ENCODE measurements at regions not wholly inside any gene's neighbourhood (a gene's known extent, or its start where the extent isn't known, plus 50 kb on each side); places are given as distances from the start of the nearest gene placed in this dataset.

DNA sequence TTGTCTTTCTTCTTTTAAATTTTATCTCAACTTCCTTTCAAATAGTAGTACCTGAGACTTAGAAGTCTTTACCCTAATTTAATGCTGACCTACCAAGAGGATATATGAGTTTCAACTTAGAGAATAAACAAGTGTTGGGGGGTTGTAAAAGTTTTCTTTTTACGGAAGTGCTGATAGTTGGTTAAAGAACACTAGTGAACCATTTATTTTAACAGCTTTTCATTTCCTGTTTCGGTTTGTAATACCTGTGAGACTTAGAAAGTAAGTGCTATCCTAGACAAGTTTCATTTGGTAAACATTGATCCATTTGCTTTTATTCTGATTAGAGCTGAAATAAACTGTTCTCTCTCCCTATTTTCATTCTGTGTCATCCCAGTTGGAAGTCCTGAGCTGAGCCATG is 683.1 kb upstream of the SORCS1 start:
- TF ChIP-seq, protein P1, sequence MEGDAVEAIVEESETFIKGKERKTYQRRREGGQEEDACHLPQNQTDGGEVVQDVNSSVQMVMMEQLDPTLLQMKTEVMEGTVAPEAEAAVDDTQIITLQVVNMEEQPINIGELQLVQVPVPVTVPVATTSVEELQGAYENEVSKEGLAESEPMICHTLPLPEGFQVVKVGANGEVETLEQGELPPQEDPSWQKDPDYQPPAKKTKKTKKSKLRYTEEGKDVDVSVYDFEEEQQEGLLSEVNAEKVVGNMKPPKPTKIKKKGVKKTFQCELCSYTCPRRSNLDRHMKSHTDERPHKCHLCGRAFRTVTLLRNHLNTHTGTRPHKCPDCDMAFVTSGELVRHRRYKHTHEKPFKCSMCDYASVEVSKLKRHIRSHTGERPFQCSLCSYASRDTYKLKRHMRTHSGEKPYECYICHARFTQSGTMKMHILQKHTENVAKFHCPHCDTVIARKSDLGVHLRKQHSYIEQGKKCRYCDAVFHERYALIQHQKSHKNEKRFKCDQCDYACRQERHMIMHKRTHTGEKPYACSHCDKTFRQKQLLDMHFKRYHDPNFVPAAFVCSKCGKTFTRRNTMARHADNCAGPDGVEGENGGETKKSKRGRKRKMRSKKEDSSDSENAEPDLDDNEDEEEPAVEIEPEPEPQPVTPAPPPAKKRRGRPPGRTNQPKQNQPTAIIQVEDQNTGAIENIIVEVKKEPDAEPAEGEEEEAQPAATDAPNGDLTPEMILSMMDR (conservative IDR thresholded peaks at IDR 0.05; ENCODE audit: low read depth in 2 of 2) = no peak
- no peak for TF ChIP-seq EZH2 (IDR thresholded peaks at IDR 0.05; ENCODE audit: low read depth, unreplicated experiment)
- TF ChIP-seq POLR2AphosphoS5 (IDR thresholded peaks at IDR 0.05; ENCODE audit: low read depth) = no peak
- TF ChIP-seq JUNB (IDR thresholded peaks at IDR 0.05; ENCODE audit: unreplicated experiment) = no peak
- TF ChIP-seq, protein P2, sequence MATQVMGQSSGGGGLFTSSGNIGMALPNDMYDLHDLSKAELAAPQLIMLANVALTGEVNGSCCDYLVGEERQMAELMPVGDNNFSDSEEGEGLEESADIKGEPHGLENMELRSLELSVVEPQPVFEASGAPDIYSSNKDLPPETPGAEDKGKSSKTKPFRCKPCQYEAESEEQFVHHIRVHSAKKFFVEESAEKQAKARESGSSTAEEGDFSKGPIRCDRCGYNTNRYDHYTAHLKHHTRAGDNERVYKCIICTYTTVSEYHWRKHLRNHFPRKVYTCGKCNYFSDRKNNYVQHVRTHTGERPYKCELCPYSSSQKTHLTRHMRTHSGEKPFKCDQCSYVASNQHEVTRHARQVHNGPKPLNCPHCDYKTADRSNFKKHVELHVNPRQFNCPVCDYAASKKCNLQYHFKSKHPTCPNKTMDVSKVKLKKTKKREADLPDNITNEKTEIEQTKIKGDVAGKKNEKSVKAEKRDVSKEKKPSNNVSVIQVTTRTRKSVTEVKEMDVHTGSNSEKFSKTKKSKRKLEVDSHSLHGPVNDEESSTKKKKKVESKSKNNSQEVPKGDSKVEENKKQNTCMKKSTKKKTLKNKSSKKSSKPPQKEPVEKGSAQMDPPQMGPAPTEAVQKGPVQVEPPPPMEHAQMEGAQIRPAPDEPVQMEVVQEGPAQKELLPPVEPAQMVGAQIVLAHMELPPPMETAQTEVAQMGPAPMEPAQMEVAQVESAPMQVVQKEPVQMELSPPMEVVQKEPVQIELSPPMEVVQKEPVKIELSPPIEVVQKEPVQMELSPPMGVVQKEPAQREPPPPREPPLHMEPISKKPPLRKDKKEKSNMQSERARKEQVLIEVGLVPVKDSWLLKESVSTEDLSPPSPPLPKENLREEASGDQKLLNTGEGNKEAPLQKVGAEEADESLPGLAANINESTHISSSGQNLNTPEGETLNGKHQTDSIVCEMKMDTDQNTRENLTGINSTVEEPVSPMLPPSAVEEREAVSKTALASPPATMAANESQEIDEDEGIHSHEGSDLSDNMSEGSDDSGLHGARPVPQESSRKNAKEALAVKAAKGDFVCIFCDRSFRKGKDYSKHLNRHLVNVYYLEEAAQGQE (IDR thresholded peaks at IDR 0.05; ENCODE audit: unreplicated experiment) = no peak
- TF ChIP-seq, protein P3, sequence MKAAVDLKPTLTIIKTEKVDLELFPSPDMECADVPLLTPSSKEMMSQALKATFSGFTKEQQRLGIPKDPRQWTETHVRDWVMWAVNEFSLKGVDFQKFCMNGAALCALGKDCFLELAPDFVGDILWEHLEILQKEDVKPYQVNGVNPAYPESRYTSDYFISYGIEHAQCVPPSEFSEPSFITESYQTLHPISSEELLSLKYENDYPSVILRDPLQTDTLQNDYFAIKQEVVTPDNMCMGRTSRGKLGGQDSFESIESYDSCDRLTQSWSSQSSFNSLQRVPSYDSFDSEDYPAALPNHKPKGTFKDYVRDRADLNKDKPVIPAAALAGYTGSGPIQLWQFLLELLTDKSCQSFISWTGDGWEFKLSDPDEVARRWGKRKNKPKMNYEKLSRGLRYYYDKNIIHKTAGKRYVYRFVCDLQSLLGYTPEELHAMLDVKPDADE (IDR thresholded peaks at IDR 0.05) = no peak
- TF ChIP-seq EZH2phosphoT487 (IDR thresholded peaks at IDR 0.05; ENCODE audit: unreplicated experiment) = no peak
- TF ChIP-seq CREB1 (CRISPR knock-in tag; IDR thresholded peaks at IDR 0.05; ENCODE audit: low read depth) = no peak
- no peak for TF ChIP-seq NANOG (IDR thresholded peaks at IDR 0.05; ENCODE audit: borderline replicate concordance)

Data from GM23338 (cell line).